Ishikawa (cell line): ENCODE measurements at regions not wholly inside any gene's neighbourhood (a gene's known extent, or its start where the extent isn't known, plus 50 kb on each side); places are given as distances from the start of the nearest gene placed in this dataset.

Experiments
- CEBPB ChIP-seq: IDR thresholded peaks from 2 replicates; pipeline ENCODE4 v1.6.1; 2012
- CREB1 ChIP-seq: IDR thresholded peaks from 2 replicates; pipeline ENCODE4 v1.6.1; 2012; ENCODE audit warnings: low read depth
- EGR1 ChIP-seq: IDR thresholded peaks from 2 replicates; pipeline ENCODE4 v1.6.1; 2012
- EP300 ChIP-seq: IDR thresholded peaks from 2 replicates; pipeline ENCODE4 v1.6.1; 2012; ENCODE audit warnings: borderline replicate concordance
- FOXM1 ChIP-seq: IDR thresholded peaks from 2 replicates; pipeline ENCODE4 v1.6.1; 2012; ENCODE audit warnings: low read depth, borderline replicate concordance
- NFIC ChIP-seq: IDR thresholded peaks from 2 replicates; pipeline ENCODE4 v1.6.1; 2012
- RAD21 ChIP-seq: IDR thresholded peaks from 2 replicates; pipeline ENCODE4 v1.6.1; 2012; ENCODE audit warnings: low read depth
- REST ChIP-seq: IDR thresholded peaks from 2 replicates; pipeline ENCODE4 v1.6.1; 2012; ENCODE audit warnings: low read depth, mild to moderate bottlenecking
- TAF1 ChIP-seq: IDR thresholded peaks from 2 replicates; pipeline ENCODE4 v1.6.1; 2012; ENCODE audit warnings: low read depth, mild to moderate bottlenecking
- TCF12 ChIP-seq: IDR thresholded peaks from 2 replicates; pipeline ENCODE4 v1.6.1; 2012; ENCODE audit warnings: low read depth
- TEAD4 ChIP-seq: IDR thresholded peaks from 2 replicates; pipeline ENCODE4 v1.6.1; 2012
- USF1 ChIP-seq: IDR thresholded peaks from 2 replicates; pipeline ENCODE4 v1.6.1; 2012
- YY1 ChIP-seq: IDR thresholded peaks from 2 replicates; pipeline ENCODE4 v1.6.1; 2012; ENCODE audit warnings: low read depth
- ZBTB7A ChIP-seq: IDR thresholded peaks from 2 replicates; pipeline ENCODE4 v1.6.1; 2012; ENCODE audit warnings: low read depth
- TF ChIP-seq, protein P1 (sequence below): IDR thresholded peaks from 2 replicates; pipeline ENCODE4 v1.6.1; 2012

DNA sequence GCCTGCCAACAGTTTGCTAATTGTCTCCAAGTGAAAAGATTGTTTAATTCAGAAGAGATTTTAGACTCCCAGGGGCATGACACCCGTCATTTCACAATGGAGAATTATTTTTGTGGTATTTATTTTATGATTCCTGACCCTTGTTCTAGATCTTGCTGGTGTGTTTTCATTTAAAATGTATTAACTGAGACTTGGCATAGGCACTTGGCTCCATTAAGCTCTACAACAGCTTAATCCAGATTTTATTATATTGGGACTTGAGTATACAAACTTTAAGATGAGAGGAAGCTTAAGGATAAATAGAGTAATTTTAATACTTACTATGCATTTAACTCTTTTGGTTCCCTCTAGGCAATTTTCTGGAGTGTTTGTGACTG, 101.3 kb upstream of the KCNE2 start:
- no peak for TF ChIP-seq FOXM1
- TF ChIP-seq, protein P1, sequence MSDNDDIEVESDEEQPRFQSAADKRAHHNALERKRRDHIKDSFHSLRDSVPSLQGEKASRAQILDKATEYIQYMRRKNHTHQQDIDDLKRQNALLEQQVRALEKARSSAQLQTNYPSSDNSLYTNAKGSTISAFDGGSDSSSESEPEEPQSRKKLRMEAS = no peak
- no peak for TF ChIP-seq TEAD4
- no peak for TF ChIP-seq EGR1
- no peak for TF ChIP-seq REST

DNA sequence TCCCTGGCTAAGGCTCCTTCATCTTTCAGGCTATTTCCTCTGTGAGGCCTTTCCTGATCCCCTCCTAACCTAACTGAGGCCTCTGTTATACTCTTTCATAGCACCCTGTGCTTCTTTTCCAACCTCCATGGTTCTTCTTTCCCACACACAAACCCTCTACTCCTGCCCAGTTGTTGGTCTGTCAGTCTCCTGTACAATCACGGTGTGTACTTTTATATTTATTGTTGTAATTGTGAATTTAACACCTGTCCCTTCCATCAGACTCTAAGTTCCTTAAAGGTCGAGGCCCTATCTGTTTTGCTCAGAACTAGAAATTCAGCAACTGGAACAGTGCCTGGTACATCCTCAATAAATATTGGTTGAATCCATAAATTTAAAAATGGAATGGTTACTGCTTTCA, 100.2 kb upstream of the KCNE2 start:
- no peak for TF ChIP-seq REST
- no peak for TF ChIP-seq EGR1
- no peak for TF ChIP-seq ZBTB7A
- no peak for TF ChIP-seq CEBPB
- TF ChIP-seq RAD21 = no peak

DNA sequence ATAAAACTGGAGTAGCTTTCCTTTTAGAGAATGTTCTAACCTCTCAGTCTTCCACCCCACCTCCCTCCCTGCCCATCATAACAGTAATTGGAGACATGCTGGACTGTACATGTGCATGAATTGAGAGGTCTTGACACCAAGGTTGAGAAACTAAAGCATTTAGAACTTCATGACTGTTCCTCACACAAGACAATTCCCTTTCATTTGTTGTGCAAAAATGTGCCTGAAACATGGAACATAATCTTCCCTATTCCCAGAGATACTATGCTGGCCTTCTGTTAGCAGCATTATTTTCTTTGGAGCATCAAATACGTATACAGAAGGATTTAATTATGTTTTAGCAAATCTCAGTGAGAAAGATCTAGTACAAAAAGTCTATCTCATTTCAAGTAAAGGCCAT, 97.5 kb upstream of the KCNE2 start:
- TF ChIP-seq TCF12 (no peak), EP300 (no peak), CREB1 (no peak)

- TF ChIP-seq TCF12 (no peak), TEAD4 (no peak), CREB1 (no peak), EGR1 (no peak), YY1 (no peak), EP300 (no peak), RAD21 (no peak), REST (no peak), TAF1 (no peak), CEBPB (no peak), USF1 (no peak), ZBTB7A (no peak), FOXM1 (no peak), NFIC (no peak)
- TF ChIP-seq, protein P1 = no peak
These were observed 95.3 kb upstream of the KCNE2 start for GRCh38 chr21:34268493-34268892.

GRCh38 chr21:34270411-34270810, 93.4 kb upstream of the KCNE2 start:
- no peak for TF ChIP-seq TCF12
- TF ChIP-seq TEAD4 = no peak
- no peak for TF ChIP-seq EGR1

DNA sequence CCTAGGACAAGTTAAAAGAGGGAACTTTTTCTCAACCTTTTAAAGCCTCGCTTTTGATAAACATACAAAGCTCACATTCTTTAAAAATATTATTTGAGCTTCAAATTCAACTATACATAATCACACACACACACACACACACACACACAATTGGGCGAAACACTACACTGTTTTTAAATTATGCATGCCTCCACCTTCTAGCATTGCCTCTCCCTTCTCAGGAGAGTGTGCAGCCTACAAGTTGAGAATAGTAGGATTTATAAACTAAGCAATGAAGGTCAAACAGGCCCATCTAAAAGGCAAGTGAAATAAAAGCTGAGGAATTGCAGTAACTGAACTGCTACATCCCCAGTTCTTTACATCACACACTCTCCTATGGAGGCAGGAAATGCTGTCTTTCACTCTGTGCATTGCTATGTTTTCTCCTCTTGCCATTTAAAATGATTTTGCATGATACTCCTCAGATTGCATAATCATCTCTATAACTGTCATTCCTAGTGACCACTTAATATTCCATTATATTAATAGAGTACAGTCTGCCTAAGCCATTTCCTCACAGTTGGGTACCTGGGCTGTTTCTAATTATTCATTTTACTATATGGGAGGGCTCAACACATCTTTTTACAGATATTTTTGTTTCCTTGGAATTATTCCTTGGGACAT, 92.5 kb upstream of the KCNE2 start:
- TF ChIP-seq NFIC = no peak
- no peak for TF ChIP-seq CEBPB
- TF ChIP-seq YY1 = no peak
- no peak for TF ChIP-seq TEAD4
- TF ChIP-seq EP300 = no peak
